ENCODE measurements at regions not wholly inside any gene's neighbourhood (a gene's known extent, or its start where the extent isn't known, plus 50 kb on each side); places are given as distances from the start of the nearest gene placed in this dataset.

DNA sequence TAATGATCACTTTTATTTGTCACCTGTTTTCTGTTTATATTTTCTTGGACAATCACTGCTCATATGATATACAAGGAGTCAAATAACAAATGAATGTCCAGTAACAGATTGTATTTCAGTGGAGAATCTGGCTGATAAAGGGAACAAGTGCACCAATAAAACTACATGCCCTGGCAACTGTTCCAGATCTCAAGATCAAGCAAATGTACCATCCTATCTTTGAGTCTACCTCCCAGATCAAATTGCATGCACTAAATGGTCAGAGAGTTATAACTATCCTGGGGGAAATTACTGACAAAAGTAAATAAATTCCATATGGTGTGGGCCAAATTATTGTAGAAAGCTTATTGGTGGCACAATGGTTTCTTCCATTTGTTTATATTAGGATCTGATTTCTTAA, 452.8 kb downstream of the MBD2 start:
- TF ChIP-seq, protein P1, sequence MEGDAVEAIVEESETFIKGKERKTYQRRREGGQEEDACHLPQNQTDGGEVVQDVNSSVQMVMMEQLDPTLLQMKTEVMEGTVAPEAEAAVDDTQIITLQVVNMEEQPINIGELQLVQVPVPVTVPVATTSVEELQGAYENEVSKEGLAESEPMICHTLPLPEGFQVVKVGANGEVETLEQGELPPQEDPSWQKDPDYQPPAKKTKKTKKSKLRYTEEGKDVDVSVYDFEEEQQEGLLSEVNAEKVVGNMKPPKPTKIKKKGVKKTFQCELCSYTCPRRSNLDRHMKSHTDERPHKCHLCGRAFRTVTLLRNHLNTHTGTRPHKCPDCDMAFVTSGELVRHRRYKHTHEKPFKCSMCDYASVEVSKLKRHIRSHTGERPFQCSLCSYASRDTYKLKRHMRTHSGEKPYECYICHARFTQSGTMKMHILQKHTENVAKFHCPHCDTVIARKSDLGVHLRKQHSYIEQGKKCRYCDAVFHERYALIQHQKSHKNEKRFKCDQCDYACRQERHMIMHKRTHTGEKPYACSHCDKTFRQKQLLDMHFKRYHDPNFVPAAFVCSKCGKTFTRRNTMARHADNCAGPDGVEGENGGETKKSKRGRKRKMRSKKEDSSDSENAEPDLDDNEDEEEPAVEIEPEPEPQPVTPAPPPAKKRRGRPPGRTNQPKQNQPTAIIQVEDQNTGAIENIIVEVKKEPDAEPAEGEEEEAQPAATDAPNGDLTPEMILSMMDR (IDR thresholded peaks at IDR 0.05): no peak
- TF ChIP-seq POLR2AphosphoS5 (IDR thresholded peaks at IDR 0.05) (no peak), POLR2A (IDR thresholded peaks at IDR 0.05) (no peak)

Data from prostate gland (tissue), 2 donors.